GM23248 (cell line): ENCODE measurements at regions not wholly inside any gene's neighbourhood (a gene's known extent, or its start where the extent isn't known, plus 50 kb on each side); places are given as distances from the start of the nearest gene placed in this dataset.
A peak's percentile ranks its signal among the peaks of the same experiment; 100 is the strongest.

ENCODE experiments used
- DNase-seq: peaks from one replicate; pipeline ENCODE4 v3.0.0-alpha.2; 2015
- H2AFZ ChIP-seq: fragments of 200-600 bp; sonication (generic); 2 replicates; pipeline ENCODE4 v1.6.1; 2016; ENCODE audit warnings: antibody characterized with exemption
- H3F3A ChIP-seq: fragments of 200-600 bp; sonication (generic); 2 replicates; pipeline ENCODE4 v1.6.1; 2016; ENCODE audit warnings: mild to moderate bottlenecking, antibody characterized with exemption, mixed run types; ENCODE audit not compliant: insufficient read depth
- H3K27ac ChIP-seq: fragments of 200-600 bp; sonication (generic); 2 replicates; pipeline ENCODE4 v1.5.1; 2016; ENCODE audit warnings: mild to moderate bottlenecking
- H3K27me3 ChIP-seq: fragments of 200-600 bp; sonication (generic); replicated peaks from 2 replicates; pipeline ENCODE4 v1.6.1; 2016; ENCODE audit warnings: mild to moderate bottlenecking; ENCODE audit not compliant: insufficient read depth
- H3K36me3 ChIP-seq: fragments of 200-600 bp; sonication (generic); 2 replicates; pipeline ENCODE4 v1.6.1; 2016; ENCODE audit warnings: low read depth, mild to moderate bottlenecking
- H3K4me1 ChIP-seq: fragments of 200-600 bp; sonication (generic); 2 replicates; pipeline ENCODE4 v1.6.1; 2016; ENCODE audit warnings: mild to moderate bottlenecking; ENCODE audit not compliant: insufficient read depth
- H3K4me2 ChIP-seq: fragments of 200-600 bp; sonication (generic); one replicate; pipeline ENCODE4 v1.6.1; 2016; ENCODE audit warnings: mild to moderate bottlenecking; ENCODE audit not compliant: unreplicated experiment
- H3K4me3 ChIP-seq: fragments of 200-600 bp; sonication (generic); 2 replicates; pipeline ENCODE4 v1.5.1; 2016; ENCODE audit warnings: mild to moderate bottlenecking
- H3K79me2 ChIP-seq: fragments of 200-600 bp; sonication (generic); 2 replicates; pipeline ENCODE4 v1.6.1; 2016; ENCODE audit warnings: mild to moderate bottlenecking; ENCODE audit not compliant: insufficient read depth
- H3K9ac ChIP-seq: fragments of 200-600 bp; sonication (generic); 2 replicates; pipeline ENCODE4 v1.6.1; 2016; ENCODE audit warnings: mild to moderate bottlenecking
- H3K9me2 ChIP-seq: fragments of 200-600 bp; sonication (generic); 2 replicates; pipeline ENCODE4 v1.6.1; 2016; ENCODE audit warnings: mixed run types, mild to moderate bottlenecking, moderate library complexity; ENCODE audit not compliant: insufficient read depth
- H3K9me3 ChIP-seq: fragments of 200-600 bp; sonication (generic); one replicate; pipeline ENCODE4 v1.6.1; 2017; ENCODE audit warnings: low read depth
- H4K20me1 ChIP-seq: fragments of 200-600 bp; sonication (generic); 2 replicates; pipeline ENCODE4 v1.6.0; 2016; ENCODE audit not compliant: insufficient read depth
- EZH2 ChIP-seq: fragments of 200-600 bp; sonication (generic); IDR thresholded peaks from 2 replicates; pipeline ENCODE4 v1.6.1; 2018; ENCODE audit warnings: antibody characterized with exemption, mild to moderate bottlenecking; ENCODE audit not compliant: insufficient read depth, poor library complexity, severe bottlenecking
- EZH2phosphoT487 ChIP-seq: fragments of 200-600 bp; sonication (generic); IDR thresholded peaks from 2 replicates; pipeline ENCODE4 v1.6.1; 2018; ENCODE audit warnings: antibody characterized with exemption, moderate library complexity, mild to moderate bottlenecking, low read depth; ENCODE audit not compliant: insufficient read depth
- WGBS, 2 experiments: methylation state at CpG; one replicate each; pipeline ENCODE4 v1.1.6; 2015 to 2017; ENCODE audit warnings: low lambda C conversion rate in 2 of 2, low coverage in 1 of 2; ENCODE audit errors: missing lambda C conversion rate in 2 of 2; 5-methylcytosine and 5-hydroxymethylcytosine counted together
- in situ Hi-C: fragments of 300-500 bp; cut with MboI; formaldehyde crosslinking; loops from 2 replicates; pipeline ENCODE4 v1.15.0; 2020

GRCh38 chr3:72316501-72317279 lies 531.6 kb downstream of the SHQ1 start:
- DNase-seq, result no peak
- H3K4me2 ChIP-seq, result no peak overlapping the region
- H3K9ac ChIP-seq, result no peak overlapping the region
- WGBS, 2 experiments, result 86 to 88% methylated on average over 12 to 13 of the region's 13 CpGs
- no peaks in the 10 kb centered on the region for H3K9me2 ChIP-seq
- H4K20me1 ChIP-seq, result no peaks in the 10 kb centered on the region
- H3K27me3 ChIP-seq, result no peaks in the 10 kb centered on the region
- 0 out of 2 replicates have a peak, but pooled peaks cover 10% of the 10 kb centered on the region for H3K4me1 ChIP-seq
- no peak overlapping the region for H2AFZ ChIP-seq
- H3F3A ChIP-seq, result no peaks in the 10 kb centered on the region
- H3K27ac ChIP-seq, result no peak overlapping the region
- in situ Hi-C loops, result no loop called here
- no peaks in the 10 kb centered on the region for H3K9me3 ChIP-seq
- TF ChIP-seq EZH2phosphoT487 (no peak), EZH2 (no peak)
- no peaks in the 10 kb centered on the region for H3K36me3 ChIP-seq
- H3K79me2 ChIP-seq, result no peaks in the 10 kb centered on the region
- no peak overlapping the region for H3K4me3 ChIP-seq

GRCh38 chr3:72313308-72313707 lies 528.4 kb upstream of the PROK2 start:
- Histone ChIP-seq H3K4me3 (no peak overlapping the region), H2AFZ (no peak overlapping the region), H3K9ac (no peak overlapping the region), H3K79me2 (no peaks in the 10 kb centered on the region), H3K4me2 (no peak overlapping the region), H3F3A (no peaks in the 10 kb centered on the region), H3K36me3 (no peaks in the 10 kb centered on the region), H3K9me3 (no peaks in the 10 kb centered on the region), H4K20me1 (no peaks in the 10 kb centered on the region), H3K27me3 (no peaks in the 10 kb centered on the region), H3K27ac (no peak overlapping the region), H3K9me2 (no peaks in the 10 kb centered on the region), H3K4me1 (peaks cover 11% of the 10 kb centered on the region)
- no peak for DNase-seq
- in situ Hi-C loops, result no loop called here
- TF ChIP-seq EZH2 (no peak), EZH2phosphoT487 (no peak)
- 96 to 100% methylated on average over 1 of the region's 1 CpG for WGBS, 2 experiments

GRCh38 chr3:72312339-72312738 lies 527.4 kb upstream of the PROK2 start:
- Histone ChIP-seq H3K4me2 (no peak overlapping the region), H3K9ac (no peak overlapping the region), H4K20me1 (no peaks in the 10 kb centered on the region), H3F3A (no peaks in the 10 kb centered on the region), H3K4me3 (no peak overlapping the region), H3K27ac (no peak overlapping the region), H3K4me1 (peaks cover 9% of the 10 kb centered on the region), H3K79me2 (no peaks in the 10 kb centered on the region), H3K9me2 (no peaks in the 10 kb centered on the region), H3K9me3 (no peaks in the 10 kb centered on the region), H3K27me3 (no peaks in the 10 kb centered on the region), H3K36me3 (no peaks in the 10 kb centered on the region), H2AFZ (no peak overlapping the region)
- in situ Hi-C loops, result no loop called here
- DNase-seq, result peak; percentile 43
- TF ChIP-seq EZH2phosphoT487, result no peak
- no peak for TF ChIP-seq EZH2
- 60 to 62% methylated on average over 6 of the region's 6 CpGs for WGBS, 2 experiments

GRCh38 chr3:72311425-72311824 lies 526.5 kb upstream of the PROK2 start:
- Histone ChIP-seq H2AFZ (no peak overlapping the region), H3K27me3 (no peaks in the 10 kb centered on the region), H3K27ac (no peak overlapping the region), H3K9me2 (no peaks in the 10 kb centered on the region), H3K4me1 (peaks cover 8% of the 10 kb centered on the region), H3K79me2 (no peaks in the 10 kb centered on the region), H3K4me3 (no peak overlapping the region), H3K4me2 (no peak overlapping the region), H3K9me3 (no peaks in the 10 kb centered on the region), H4K20me1 (no peaks in the 10 kb centered on the region), H3K9ac (no peak overlapping the region), H3K36me3 (no peaks in the 10 kb centered on the region), H3F3A (no peaks in the 10 kb centered on the region)
- WGBS, 2 experiments, result 73 to 74% methylated on average over 7 of the region's 7 CpGs
- DNase-seq, result no peak
- TF ChIP-seq EZH2phosphoT487 (no peak), EZH2 (no peak)
- in situ Hi-C loops, result no loop called here
